ENCODE measurements at regions not wholly inside any gene's neighbourhood (a gene's known extent, or its start where the extent isn't known, plus 50 kb on each side); places are given as distances from the start of the nearest gene placed in this dataset.

- DNase-seq: no peak
Measured at GRCh38 chr6:79296211-79296610, 61.7 kb upstream of the HMGN3 start.
